ENCODE measurements at regions not wholly inside any gene's neighbourhood (a gene's known extent, or its start where the extent isn't known, plus 50 kb on each side); places are given as distances from the start of the nearest gene placed in this dataset.
A peak's percentile ranks its signal among the peaks of the same experiment; 100 is the strongest.

- Mint-ChIP-seq H3K27ac (no peak overlapping the region), H3K27me3 (ENCODE audit: low read depth) (no peaks in the 10 kb centered on the region), H3K4me3 (no peak overlapping the region), H3K9me3 (peaks cover under 1% of the 10 kb centered on the region in 2 experiments; a peak in 3 of 5 replicates), H3K4me1 (no peaks in the 10 kb centered on the region), H3K36me3 (ENCODE audit: insufficient read depth in 1 of 3, low read depth in 3 of 3) (peaks cover 0 to 4% (median under 1%) of the 10 kb centered on the region in 3 experiments; a peak in 2 of 7 replicates)
- no peak overlapping the region for H3K18ac ChIP-seq (ENCODE audit: insufficient read length, low read depth, low read length)
- H4K20me1 ChIP-seq (ENCODE audit: control insufficient read depth, insufficient read depth, insufficient read length), result no peaks in the 10 kb centered on the region
- H2BK15ac ChIP-seq (ENCODE audit: low read depth, low read length), result no peak overlapping the region
- H3K27me3 ChIP-seq (ENCODE audit: insufficient read depth, low read length), result no peaks in the 10 kb centered on the region
- no peak overlapping the region for H4K5ac ChIP-seq (ENCODE audit: insufficient read length, low read depth, low read length)
- no peak overlapping the region for H4K91ac ChIP-seq (ENCODE audit: insufficient read length, low read depth, low read length)
- H4K8ac ChIP-seq (replicated peaks; ENCODE audit: insufficient read length, low read depth, low read length), result no peak overlapping the region
- TF ChIP-seq CTCF (conservative IDR thresholded peaks at IDR 0.05), result peak; percentile 52
- H3K23ac ChIP-seq (ENCODE audit: insufficient read length, low read depth, low read length), result no peak overlapping the region
- no peak overlapping the region for H3K9ac ChIP-seq (ENCODE audit: extremely low read depth, insufficient read length, low read length)
- no peak overlapping the region for H3K4ac ChIP-seq (ENCODE audit: low read depth, low read length)
- no peak overlapping the region for H2BK12ac ChIP-seq (ENCODE audit: insufficient read length, low read depth, low read length)
- no peak overlapping the region for H2BK120ac ChIP-seq (ENCODE audit: low read depth, low read length, poor library complexity, severe bottlenecking)
- no peak overlapping the region for H2BK20ac ChIP-seq (ENCODE audit: low read depth, low read length, poor library complexity, severe bottlenecking)
- no peak overlapping the region for H3K27ac ChIP-seq (ENCODE audit: insufficient read length, low read depth, low read length)
- H2AK5ac ChIP-seq (ENCODE audit: insufficient read length, low read length), result no peak overlapping the region
- no peaks in the 10 kb centered on the region for H3K4me1 ChIP-seq (ENCODE audit: insufficient read depth, low read length)
- no peak overlapping the region for H3T11ph ChIP-seq (ENCODE audit: low read length)
- H3K23me2 ChIP-seq (ENCODE audit: insufficient read length, low read depth, low read length, poor library complexity, severe bottlenecking), result no peaks in the 10 kb centered on the region
- H3K79me1 ChIP-seq (ENCODE audit: insufficient read depth, low read depth, low read length, poor library complexity, severe bottlenecking), result no peaks in the 10 kb centered on the region
- H3K56ac ChIP-seq (ENCODE audit: insufficient read length, low read depth, low read length), result no peak overlapping the region
- no peak for DNase-seq
- no peaks in the 10 kb centered on the region for H3K79me2 ChIP-seq (ENCODE audit: insufficient read depth, low read length)
- H2BK5ac ChIP-seq (ENCODE audit: insufficient read length, low read length), result no peak overlapping the region
- no peaks in the 10 kb centered on the region for H3K9me3 ChIP-seq (ENCODE audit: control insufficient read depth, low read depth, low read length)
- no peak overlapping the region for H2AFZ ChIP-seq (ENCODE audit: low read length)
- H3K14ac ChIP-seq (ENCODE audit: insufficient read depth, low read length), result no peak overlapping the region
- WGBS (ENCODE audit: extremely low coverage, insufficient read length, low lambda C conversion rate), result no CpG with 5 or more reads among the region's 1 CpG
- H3K4me2 ChIP-seq (ENCODE audit: insufficient read depth, insufficient read length, low read length), result no peak overlapping the region
Observed at GRCh38 chr16:63720848-63721247, 1401.0 kb downstream of the CDH11 start.

Measured in H9 (cell line).